Skeletal muscle cell (primary cell): ENCODE measurements at regions not wholly inside any gene's neighbourhood (a gene's known extent, or its start where the extent isn't known, plus 50 kb on each side); places are given as distances from the start of the nearest gene placed in this dataset.
A peak's percentile ranks its signal among the peaks of the same experiment; 100 is the strongest.
"Not testable (repeated sequence)": the region's sequence is repeated elsewhere in the genome, so short reads cannot be mapped to it uniquely, and the experiment has no call there.

Experiments
- DNase-seq: peaks from one replicate; pipeline ENCODE4 v3.0.0-alpha.2; 2010; ENCODE audit warnings: low read depth
- H3K4me3 ChIP-seq: 2 replicates; pipeline ENCODE4 v1.5.1; 2011; ENCODE audit warnings: low read depth, mild to moderate bottlenecking, control low read depth, low read length, moderate library complexity

GRCh38 chr9:71441266-71441665, 319.8 kb upstream of the TRPM3 start:
- DNase-seq = no peak
- H3K4me3 ChIP-seq = no peak overlapping the region

GRCh38 chr9:71431931-71432330, 310.5 kb upstream of the TRPM3 start:
- peak; percentile 6 for DNase-seq
- H3K4me3 ChIP-seq = no peak overlapping the region

- DNase-seq, H3K4me3 ChIP-seq: not testable (repeated sequence)
Observed at GRCh38 chr9:71407341-71407740, 285.9 kb upstream of the TRPM3 start.

GRCh38 chr9:71403106-71403505, 281.7 kb upstream of the TRPM3 start:
- no peak overlapping the region for H3K4me3 ChIP-seq
- DNase-seq = no peak

GRCh38 chr9:71393005-71393404, 271.6 kb upstream of the TRPM3 start:
- H3K4me3 ChIP-seq = no peak overlapping the region
- DNase-seq = no peak

- no peak for DNase-seq
- H3K4me3 ChIP-seq = no peak overlapping the region
Observed at GRCh38 chr9:71384343-71384742, 262.9 kb upstream of the TRPM3 start.

GRCh38 chr9:71383308-71383940, 262.0 kb upstream of the TRPM3 start:
- H3K4me3 ChIP-seq = no peak overlapping the region
- no peak for DNase-seq

- DNase-seq = no peak
- H3K4me3 ChIP-seq = no peak overlapping the region
Observed at GRCh38 chr9:71368157-71368556, 246.7 kb upstream of the TRPM3 start.

- H3K4me3 ChIP-seq = no peak overlapping the region
- DNase-seq = no peak
Observed at GRCh38 chr9:71364186-71364955, 242.9 kb upstream of the TRPM3 start.

- no peak overlapping the region for H3K4me3 ChIP-seq
- DNase-seq = no peak
Observed at GRCh38 chr9:71363286-71363961, 242.0 kb upstream of the TRPM3 start.

GRCh38 chr9:71361357-71361756, 239.9 kb upstream of the TRPM3 start:
- no peak for DNase-seq
- H3K4me3 ChIP-seq = no peak overlapping the region

GRCh38 chr9:71357346-71357745, 235.9 kb upstream of the TRPM3 start:
- no peak overlapping the region for H3K4me3 ChIP-seq
- DNase-seq = no peak

- no peak overlapping the region for H3K4me3 ChIP-seq
- no peak for DNase-seq
Observed at GRCh38 chr9:71355884-71356283, 234.5 kb upstream of the TRPM3 start.

- H3K4me3 ChIP-seq = no peak overlapping the region
- no peak for DNase-seq
Observed at GRCh38 chr9:71353720-71354119, 232.3 kb upstream of the TRPM3 start.

- H3K4me3 ChIP-seq = no peak overlapping the region
- DNase-seq = no peak
Observed at GRCh38 chr9:71352837-71353236, 231.4 kb upstream of the TRPM3 start.

- H3K4me3 ChIP-seq = no peak overlapping the region
- DNase-seq = peak; percentile 9
Observed at GRCh38 chr9:71349218-71349617, 227.8 kb upstream of the TRPM3 start.

- no peak for DNase-seq
- H3K4me3 ChIP-seq = no peak overlapping the region
Observed at GRCh38 chr9:71333321-71333720, 211.9 kb upstream of the TRPM3 start.

GRCh38 chr9:71331603-71332002, 210.2 kb upstream of the TRPM3 start:
- H3K4me3 ChIP-seq = no peak overlapping the region
- DNase-seq = no peak

- no peak overlapping the region for H3K4me3 ChIP-seq
- no peak for DNase-seq
Observed at GRCh38 chr9:71329873-71330272, 208.5 kb upstream of the TRPM3 start.

- DNase-seq = no peak
- H3K4me3 ChIP-seq = no peak overlapping the region
Observed at GRCh38 chr9:71326360-71326759, 204.9 kb upstream of the TRPM3 start.

GRCh38 chr9:71323357-71323756, 201.9 kb upstream of the TRPM3 start:
- DNase-seq = no peak

More at GRCh38 chr9:71323357-71323756, 201.9 kb upstream of the TRPM3 start:
- no peak overlapping the region for H3K4me3 ChIP-seq
